HCT116 (cell line): ENCODE measurements at regions not wholly inside any gene's neighbourhood (a gene's known extent, or its start where the extent isn't known, plus 50 kb on each side); places are given as distances from the start of the nearest gene placed in this dataset.

Source experiments
- ATAC-seq: fragments of 200-7000 bp; cut with Tn5 transposase; 2 replicates; pipeline ENCODE4 v1.9.1; 2020; ENCODE audit warnings: mild to moderate bottlenecking, moderate library complexity
- BruUV-seq: library from RNA; stranded (reverse); fragments of 400-500 nt; replicated peaks from 2 replicates; lab custom pipeline; 2021; lab: Mats Ljungman, UMichigan
- CTCF ChIA-PET: fragments of 300-600 bp; sonication (Branson Sonifier 250); formaldehyde crosslinking; loops from one replicate; lab custom pipeline; 2021; ENCODE audit warnings: antibody characterized with exemption; lab: Charles Lee
- POLR2A ChIA-PET: fragments of 300-600, 350-600 bp; sonication (Branson Sonifier 250); formaldehyde crosslinking; loops from one replicate; lab custom pipeline; 2021; ENCODE audit warnings: antibody characterized with exemption; lab: Charles Lee
- RAD21 ChIA-PET, 2 experiments: fragments of 300-600 bp; sonication (Branson Sonifier 250); formaldehyde crosslinking; loops; one replicate each; lab custom pipeline; 2023; ENCODE audit warnings: low total read pairs in 2 of 2; ENCODE audit not compliant: uncharacterized antibody in 2 of 2, unreplicated experiment in 2 of 2, low non-redundant PET in 1 of 2; lab: Charles Lee
- DNase-seq: peaks from one replicate; pipeline ENCODE4 v3.0.0-alpha.2; 2010; ENCODE audit warnings: low read depth, low spot score
- H2AFZ ChIP-seq: fragments of 200-600 bp; shearing (Covaris generic), sonication (generic); 2 replicates; pipeline ENCODE4 v1.6.1; 2017; ENCODE audit warnings: low read depth, mixed run types, mixed read lengths, antibody characterized with exemption, low read length; ENCODE audit not compliant: poor library complexity, severe bottlenecking
- H3K27ac ChIP-seq: 2 replicates; pipeline ENCODE4 v1.5.1; 2012; ENCODE audit warnings: low read depth, low read length
- H3K27me3 ChIP-seq: fragments of 200-600 bp; sonication (generic); 2 replicates; pipeline ENCODE4 v1.6.1; 2016; ENCODE audit warnings: mixed run types, low read length, mixed read lengths; ENCODE audit not compliant: insufficient read depth
- H3K36me3 ChIP-seq, 2 experiments: fragments of 200-500 bp in 1 of 2; fragments of 200-600 bp in 1 of 2; sonication (Bioruptor generic) in 1 of 2; sonication (generic) in 1 of 2; 2 replicates each; pipeline versions ENCODE4 v1.5.1 to v1.6.1; 2014 to 2016; ENCODE audit warnings: low read length in 2 of 2, inconsistent platforms in 1 of 2, mixed read lengths in 1 of 2, mixed run types in 1 of 2; ENCODE audit not compliant: insufficient read depth in 2 of 2, control insufficient read depth in 1 of 2
- H3K4me1 ChIP-seq, 2 experiments: fragments of 200-600 bp in 1 of 2; sonication (generic) in 1 of 2; 2 replicates each; pipeline versions ENCODE4 v1.5.1 to v1.6.1; 2012 to 2017; ENCODE audit warnings: low read length in 2 of 2, inconsistent platforms in 1 of 2, mild to moderate bottlenecking in 1 of 2, mixed read lengths in 1 of 2, mixed run types in 1 of 2, moderate library complexity in 1 of 2; ENCODE audit not compliant: insufficient read depth in 2 of 2, control insufficient read depth in 1 of 2
- H3K4me2 ChIP-seq: fragments of 200-600 bp; sonication (generic); 2 replicates; pipeline ENCODE4 v1.6.1; 2017; ENCODE audit warnings: mixed run types, low read length, mixed read lengths
- H3K4me3 ChIP-seq, 2 experiments: fragments of 200-600 bp in 1 of 2; sonication (generic) in 1 of 2; replicated peaks in 1 of 2; 2 replicates each; pipeline ENCODE4 v1.5.1; 2011 to 2016; ENCODE audit warnings: low read length in 2 of 2, control low read depth in 1 of 2, low read depth in 1 of 2, mild to moderate bottlenecking in 1 of 2, mixed read lengths in 1 of 2, mixed run types in 1 of 2
- H3K79me2 ChIP-seq: fragments of 200-600 bp; sonication (generic); 2 replicates; pipeline ENCODE4 v1.6.1; 2017; ENCODE audit warnings: mild to moderate bottlenecking, mixed run types, low read length, moderate library complexity, mixed read lengths; ENCODE audit not compliant: insufficient read depth
- H3K9ac ChIP-seq: fragments of 200-600 bp; sonication (generic); 2 replicates; pipeline ENCODE4 v1.6.1; 2016; ENCODE audit warnings: low read length, mixed read lengths
- H3K9me2 ChIP-seq: fragments of 200-600 bp; sonication (generic), shearing (Covaris generic); 2 replicates; pipeline ENCODE4 v1.6.1; 2017; ENCODE audit warnings: mixed run types, mild to moderate bottlenecking, moderate library complexity; ENCODE audit not compliant: insufficient read depth
- H3K9me3 ChIP-seq, 2 experiments: fragments of 200-500 bp in 1 of 2; fragments of 200-600 bp in 1 of 2; sonication (Bioruptor generic) in 1 of 2; sonication (generic) in 1 of 2; 2 replicates each; pipeline ENCODE4 v1.6.1; 2014 to 2017; ENCODE audit warnings: low read length in 2 of 2, mixed read lengths in 2 of 2, inconsistent platforms in 1 of 2, low read depth in 1 of 2, mild to moderate bottlenecking in 1 of 2, mixed run types in 1 of 2, moderate library complexity in 1 of 2; ENCODE audit not compliant: control insufficient read depth in 1 of 2, insufficient read depth in 1 of 2
- H4K20me1 ChIP-seq: fragments of 200-600 bp; sonication (generic), shearing (Covaris generic); 2 replicates; pipeline ENCODE4 v1.6.1; 2017; ENCODE audit warnings: mixed run types, mild to moderate bottlenecking, moderate library complexity; ENCODE audit not compliant: insufficient read depth
- CBX3 ChIP-seq: IDR thresholded peaks from 2 replicates; pipeline ENCODE4 v1.6.1; 2012; ENCODE audit warnings: low read depth
- CEBPB ChIP-seq: IDR thresholded peaks from 2 replicates; pipeline ENCODE4 v1.6.1; 2012; ENCODE audit warnings: low read depth
- CTCF ChIP-seq, 3 experiments: fragments of 200-600 bp in 1 of 3; sonication (generic) in 1 of 3; IDR thresholded peaks in 2 of 3; conservative IDR thresholded peaks in 1 of 3; 2 replicates each; pipeline ENCODE4 v1.5.1; 2012 to 2017; ENCODE audit warnings: low read depth in 2 of 3, low read length in 2 of 3, antibody characterized with exemption in 1 of 3, borderline replicate concordance in 1 of 3, control low read depth in 1 of 3, mild to moderate bottlenecking in 1 of 3, mixed read lengths in 1 of 3, mixed run types in 1 of 3, moderate library complexity in 1 of 3; ENCODE audit not compliant: insufficient read depth in 1 of 3
- ELF1 ChIP-seq: IDR thresholded peaks from 2 replicates; pipeline ENCODE4 v1.6.1; 2012; ENCODE audit warnings: low read depth, borderline replicate concordance
- JUND ChIP-seq: IDR thresholded peaks from 2 replicates; pipeline ENCODE4 v1.6.1; 2012
- POLR2AphosphoS5 ChIP-seq: IDR thresholded peaks from 2 replicates; pipeline ENCODE4 v1.6.1; 2011; ENCODE audit warnings: mild to moderate bottlenecking, low read depth, low read length, moderate library complexity
- SP1 ChIP-seq: IDR thresholded peaks from 2 replicates; pipeline ENCODE4 v1.6.1; 2012; ENCODE audit warnings: low read depth
- SRF ChIP-seq: IDR thresholded peaks from 2 replicates; pipeline ENCODE4 v1.6.1; 2012; ENCODE audit warnings: low read depth
- TCF7L2 ChIP-seq: IDR thresholded peaks from 2 replicates; pipeline ENCODE4 v1.7.0; 2011; ENCODE audit warnings: borderline replicate concordance, inconsistent platforms; ENCODE audit not compliant: insufficient read depth, insufficient read length; ENCODE audit errors: extremely low read depth
- YY1 ChIP-seq: IDR thresholded peaks from 2 replicates; pipeline ENCODE4 v1.6.1; 2011; ENCODE audit warnings: low read length, low read depth, moderate library complexity, mild to moderate bottlenecking; ENCODE audit not compliant: insufficient replicate concordance; ENCODE audit errors: extremely low read depth
- ZBTB33 ChIP-seq: IDR thresholded peaks from 2 replicates; pipeline ENCODE4 v1.6.1; 2011; ENCODE audit warnings: mild to moderate bottlenecking, low read length, moderate library complexity; ENCODE audit not compliant: insufficient replicate concordance; ENCODE audit errors: extremely low read depth
- ZFX ChIP-seq: fragments of 450-650 bp; IDR thresholded peaks from 2 replicates; pipeline ENCODE4 v1.6.1; 2017
- ZNF274 ChIP-seq: fragments of 200-500 bp; sonication (Bioruptor generic); IDR thresholded peaks from 2 replicates; pipeline ENCODE4 v1.6.1; 2014; ENCODE audit warnings: mild to moderate bottlenecking, low read depth, low read length, inconsistent platforms
- intact Hi-C: fragments of 100-400 bp; cut with micrococcal nuclease; formaldehyde crosslinking; loops from 2 replicates; pipeline ENCODE4 v1.10.0; 2022

GRCh38 chr20:12677925-12678324 is 330.8 kb upstream of the SPTLC3 start:
- no peaks in the 10 kb centered on the region for H4K20me1 ChIP-seq
- no peak overlapping the region for H3K4me3 ChIP-seq
- ChIA-PET RAD21 (no interaction called here), CTCF (no interaction called here), POLR2A (no interaction called here)
- H3K79me2 ChIP-seq: no peaks in the 10 kb centered on the region
- no peak overlapping the region for H2AFZ ChIP-seq
- no peaks in the 10 kb centered on the region for H3K27me3 ChIP-seq
- H3K9me3 ChIP-seq: peaks cover 26 to 30% of the 10 kb centered on the region in 2 experiments; a peak in 2 of 4 replicates
- ATAC-seq (no peak), DNase-seq (no peak)
- intact Hi-C loops: no loop called here
- no peaks in the 10 kb centered on the region for H3K4me1 ChIP-seq
- no peak overlapping the region for H3K9ac ChIP-seq
- no peak overlapping the region for H3K4me2 ChIP-seq
- H3K36me3 ChIP-seq: no peaks in the 10 kb centered on the region
- H3K27ac ChIP-seq: no peak overlapping the region
- H3K9me2 ChIP-seq: no peaks in the 10 kb centered on the region
- TF ChIP-seq JUND (no peak), ZFX (no peak), ZBTB33 (no peak), TCF7L2 (no peak), ELF1 (no peak), POLR2AphosphoS5 (no peak), CBX3 (no peak), CTCF (IDR thresholded peaks at IDR 0.05 in 2 of 3, conservative IDR thresholded peaks at IDR 0.05 in 1 of 3; ENCODE audit: borderline replicate concordance in 1 of 3, insufficient read depth in 1 of 3, low read depth in 2 of 3, low read length in 2 of 3) (no peak), SRF (no peak), SP1 (no peak), ZNF274 (no peak), CEBPB (no peak), YY1 (no peak)
- BruUV-seq: no TSS peak
